ENCODE measurements at regions not wholly inside any gene's neighbourhood (a gene's known extent, or its start where the extent isn't known, plus 50 kb on each side); places are given as distances from the start of the nearest gene placed in this dataset.
"Not testable (repeated sequence)": the region's sequence is repeated elsewhere in the genome, so short reads cannot be mapped to it uniquely, and the experiment has no call there.

- not testable (repeated sequence) for TF ChIP-seq CTCF, POLR2A (IDR thresholded peaks at IDR 0.05)
Measured at GRCh38 chr16:16463792-16464191, 84.9 kb downstream of the NPIPA7 start.
